ENCODE measurements at regions not wholly inside any gene's neighbourhood (a gene's known extent, or its start where the extent isn't known, plus 50 kb on each side); places are given as distances from the start of the nearest gene placed in this dataset.

DNA sequence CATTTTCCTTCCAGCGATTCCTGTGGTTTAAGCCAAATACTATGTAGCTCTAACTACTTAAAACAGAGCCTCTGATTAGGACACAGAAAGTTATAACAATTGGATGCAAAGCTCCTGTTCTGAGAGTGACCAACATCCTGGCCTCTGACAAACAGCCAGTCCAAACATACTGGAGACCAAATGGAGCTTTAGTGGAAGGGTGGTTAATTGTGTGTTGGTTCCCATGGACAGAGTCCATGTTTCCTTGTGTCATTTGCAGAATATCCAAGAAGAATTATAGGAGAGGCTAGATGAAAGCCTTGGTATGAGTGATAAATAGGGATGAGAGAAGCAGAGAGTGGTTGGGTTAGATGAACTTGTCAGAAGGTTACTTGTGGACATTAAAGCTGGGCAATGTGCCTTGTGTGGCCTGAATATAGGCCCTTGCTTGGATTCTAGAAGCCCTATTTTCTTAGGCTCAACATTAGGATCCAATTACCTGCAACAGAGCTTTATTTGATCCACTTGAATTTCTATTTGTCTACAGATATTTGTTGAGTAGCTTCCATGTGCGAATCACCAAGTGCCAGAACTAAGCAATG is 180.5 kb upstream of the GORAB start:
- H2AFZ ChIP-seq (ENCODE audit: low read depth, low read length) = no peak overlapping the region
- no peak overlapping the region for H3K9ac ChIP-seq (ENCODE audit: low read length)
- no peaks in the 10 kb centered on the region for H3K36me3 ChIP-seq (replicated peaks; ENCODE audit: low read depth, low read length)
- H3K4me2 ChIP-seq (ENCODE audit: low read length) = no peak overlapping the region
- no peaks in the 10 kb centered on the region for H3K9me3 ChIP-seq (ENCODE audit: insufficient read depth, low read length)
- TF ChIP-seq EZH2phosphoT487 (IDR thresholded peaks at IDR 0.05; ENCODE audit: low read depth) = no peak
- TF ChIP-seq, protein P1, sequence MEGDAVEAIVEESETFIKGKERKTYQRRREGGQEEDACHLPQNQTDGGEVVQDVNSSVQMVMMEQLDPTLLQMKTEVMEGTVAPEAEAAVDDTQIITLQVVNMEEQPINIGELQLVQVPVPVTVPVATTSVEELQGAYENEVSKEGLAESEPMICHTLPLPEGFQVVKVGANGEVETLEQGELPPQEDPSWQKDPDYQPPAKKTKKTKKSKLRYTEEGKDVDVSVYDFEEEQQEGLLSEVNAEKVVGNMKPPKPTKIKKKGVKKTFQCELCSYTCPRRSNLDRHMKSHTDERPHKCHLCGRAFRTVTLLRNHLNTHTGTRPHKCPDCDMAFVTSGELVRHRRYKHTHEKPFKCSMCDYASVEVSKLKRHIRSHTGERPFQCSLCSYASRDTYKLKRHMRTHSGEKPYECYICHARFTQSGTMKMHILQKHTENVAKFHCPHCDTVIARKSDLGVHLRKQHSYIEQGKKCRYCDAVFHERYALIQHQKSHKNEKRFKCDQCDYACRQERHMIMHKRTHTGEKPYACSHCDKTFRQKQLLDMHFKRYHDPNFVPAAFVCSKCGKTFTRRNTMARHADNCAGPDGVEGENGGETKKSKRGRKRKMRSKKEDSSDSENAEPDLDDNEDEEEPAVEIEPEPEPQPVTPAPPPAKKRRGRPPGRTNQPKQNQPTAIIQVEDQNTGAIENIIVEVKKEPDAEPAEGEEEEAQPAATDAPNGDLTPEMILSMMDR (IDR thresholded peaks at IDR 0.05; ENCODE audit: low read depth, low read length) = no peak
- H3K4me1 ChIP-seq (ENCODE audit: low read length) = peaks cover 4% of the 10 kb centered on the region; the same call in 1 of the 2 replicates
- no peak overlapping the region for H3K4me3 ChIP-seq (ENCODE audit: low read length)
- H3K79me2 ChIP-seq (ENCODE audit: low read length) = no peaks in the 10 kb centered on the region
- no peaks in the 10 kb centered on the region for H4K20me1 ChIP-seq (ENCODE audit: insufficient read depth, low read length)
- no peak overlapping the region for H3K27ac ChIP-seq (ENCODE audit: low read length)
- H3K27me3 ChIP-seq (ENCODE audit: low read depth, low read length) = no peaks in the 10 kb centered on the region

DNA sequence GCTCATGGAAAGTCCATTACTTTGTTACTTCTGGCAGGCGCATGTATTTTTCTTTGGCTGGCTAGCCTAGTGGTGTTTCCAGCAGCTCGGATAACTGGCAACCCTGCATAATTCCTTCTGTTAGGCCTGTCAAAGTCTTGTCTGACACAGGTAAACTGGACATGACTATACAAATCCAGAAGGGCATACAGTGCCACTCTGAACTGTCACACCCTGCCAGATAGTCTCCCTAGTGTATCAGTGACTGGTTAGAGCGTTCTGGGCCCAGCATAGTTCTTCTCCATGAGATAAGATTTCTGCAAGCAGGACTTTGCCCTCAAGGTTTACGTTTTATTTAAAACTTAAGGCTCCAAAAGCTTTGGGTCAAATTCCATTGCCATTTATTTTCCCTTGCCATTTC is 177.7 kb upstream of the GORAB start:
- Histone ChIP-seq H3K36me3 (replicated peaks; ENCODE audit: low read depth, low read length) (no peaks in the 10 kb centered on the region), H3K9me3 (ENCODE audit: insufficient read depth, low read length) (no peaks in the 10 kb centered on the region), H3K27ac (ENCODE audit: low read length) (no peak overlapping the region), H3K9ac (ENCODE audit: low read length) (no peak overlapping the region), H4K20me1 (ENCODE audit: insufficient read depth, low read length) (no peaks in the 10 kb centered on the region), H3K4me3 (ENCODE audit: low read length) (no peak overlapping the region), H3K79me2 (ENCODE audit: low read length) (no peaks in the 10 kb centered on the region), H2AFZ (ENCODE audit: low read depth, low read length) (no peak overlapping the region), H3K4me2 (ENCODE audit: low read length) (no peak overlapping the region), H3K4me1 (ENCODE audit: low read length) (peaks cover 4% of the 10 kb centered on the region; the same call in 1 of the 2 replicates), H3K27me3 (ENCODE audit: low read depth, low read length) (no peaks in the 10 kb centered on the region)
- TF ChIP-seq, protein P1 (IDR thresholded peaks at IDR 0.05; ENCODE audit: low read depth, low read length) = no peak
- TF ChIP-seq EZH2phosphoT487 (IDR thresholded peaks at IDR 0.05; ENCODE audit: low read depth) = no peak

GRCh38 chr1:170354690-170355089 is 177.3 kb upstream of the GORAB start:
- no peaks in the 10 kb centered on the region for H3K79me2 ChIP-seq (ENCODE audit: low read length)
- no peak overlapping the region for H3K4me2 ChIP-seq (ENCODE audit: low read length)

GRCh38 chr1:170355267-170355801 is 176.6 kb upstream of the GORAB start:
- no peaks in the 10 kb centered on the region for H4K20me1 ChIP-seq (ENCODE audit: insufficient read depth, low read length)
- no peak overlapping the region for H3K9ac ChIP-seq (ENCODE audit: low read length)
- no peaks in the 10 kb centered on the region for H3K27me3 ChIP-seq (ENCODE audit: low read depth, low read length)
- no peak overlapping the region for H2AFZ ChIP-seq (ENCODE audit: low read depth, low read length)
- H3K4me3 ChIP-seq (ENCODE audit: low read length) = no peak overlapping the region
- H3K4me2 ChIP-seq (ENCODE audit: low read length) = no peak overlapping the region
- peaks cover 4% of the 10 kb centered on the region; the same call in 1 of the 2 replicates for H3K4me1 ChIP-seq (ENCODE audit: low read length)
- H3K9me3 ChIP-seq (ENCODE audit: insufficient read depth, low read length) = peaks cover 8% of the 10 kb centered on the region
- H3K79me2 ChIP-seq (ENCODE audit: low read length) = no peaks in the 10 kb centered on the region
- TF ChIP-seq, protein P1 (IDR thresholded peaks at IDR 0.05; ENCODE audit: low read depth, low read length) = no peak
- TF ChIP-seq EZH2phosphoT487 (IDR thresholded peaks at IDR 0.05; ENCODE audit: low read depth) = no peak
- no peak overlapping the region for H3K27ac ChIP-seq (ENCODE audit: low read length)
- no peaks in the 10 kb centered on the region for H3K36me3 ChIP-seq (replicated peaks; ENCODE audit: low read depth, low read length)

More at GRCh38 chr1:170354690-170355089, 177.3 kb upstream of the GORAB start:
- Histone ChIP-seq H2AFZ (ENCODE audit: low read depth, low read length) (no peak overlapping the region), H3K4me1 (ENCODE audit: low read length) (peaks cover 4% of the 10 kb centered on the region; the same call in 1 of the 2 replicates), H3K36me3 (replicated peaks; ENCODE audit: low read depth, low read length) (no peaks in the 10 kb centered on the region), H3K9ac (ENCODE audit: low read length) (no peak overlapping the region), H4K20me1 (ENCODE audit: insufficient read depth, low read length) (no peaks in the 10 kb centered on the region), H3K27ac (ENCODE audit: low read length) (no peak overlapping the region), H3K27me3 (ENCODE audit: low read depth, low read length) (no peaks in the 10 kb centered on the region), H3K9me3 (ENCODE audit: insufficient read depth, low read length) (peaks cover 2% of the 10 kb centered on the region), H3K4me3 (ENCODE audit: low read length) (no peak overlapping the region)
- TF ChIP-seq, protein P1 (IDR thresholded peaks at IDR 0.05; ENCODE audit: low read depth, low read length) = no peak
- no peak for TF ChIP-seq EZH2phosphoT487 (IDR thresholded peaks at IDR 0.05; ENCODE audit: low read depth)

Measured in OCI-LY3 (cell line).